ENCODE measurements at regions not wholly inside any gene's neighbourhood (a gene's known extent, or its start where the extent isn't known, plus 50 kb on each side); places are given as distances from the start of the nearest gene placed in this dataset.

GRCh38 chr9:109886041-109886440, 106.0 kb downstream of the PALM2AKAP2 start:
- Histone ChIP-seq H3K4ac (ENCODE audit: low read depth in 1 of 2, low read length in 2 of 2) (no peak overlapping the region), H4K91ac (ENCODE audit: low read length) (no peak overlapping the region), H3K14ac (ENCODE audit: low read length in 2 of 2) (no peak overlapping the region), H2BK5ac (ENCODE audit: low read depth, low read length, poor library complexity, severe bottlenecking) (no peak overlapping the region), H3K9ac (ENCODE audit: low read length) (no peak overlapping the region), H3K18ac (ENCODE audit: low read depth in 1 of 2, low read length in 2 of 2) (no peak overlapping the region), H4K8ac (ENCODE audit: low read length) (no peak overlapping the region), H3K4me1 (ENCODE audit: control insufficient read depth, insufficient read depth, low read depth, low read length) (no peaks in the 10 kb centered on the region), H3K4me3 (ENCODE audit: insufficient read depth in 1 of 2, low read depth in 1 of 2, low read length in 2 of 2) (no peak overlapping the region), H3K36me3 (ENCODE audit: control insufficient read depth in 1 of 2, insufficient read depth in 2 of 2, low read depth in 1 of 2, low read length in 2 of 2) (peaks cover under 1 to 35% of the 10 kb centered on the region in 2 experiments), H2BK15ac (ENCODE audit: low read depth, poor library complexity, severe bottlenecking) (no peak overlapping the region), H3K27ac (ENCODE audit: low read length, poor library complexity, severe bottlenecking) (no peak overlapping the region), H2BK12ac (ENCODE audit: low read length in 2 of 2) (peak overlapping the region in 1 of 2 experiments; percentile 55), H2BK120ac (ENCODE audit: low read depth, low read length) (no peak overlapping the region), H3K9me3 (ENCODE audit: control insufficient read depth, low read length) (no peaks in the 10 kb centered on the region), H3K4me2 (ENCODE audit: low read length, poor library complexity, severe bottlenecking) (no peak overlapping the region), H3K79me1 (replicated peaks; ENCODE audit: low read length, poor library complexity, severe bottlenecking) (peaks cover 4% of the 10 kb centered on the region), H2AFZ (ENCODE audit: low read depth, low read length) (no peak overlapping the region), H3K23ac (ENCODE audit: low read length in 2 of 2) (no peak overlapping the region), H2AK5ac (ENCODE audit: low read length, severe bottlenecking) (no peak overlapping the region), H3K27me3 (ENCODE audit: control insufficient read depth in 1 of 2, insufficient read depth in 1 of 2, low read length in 2 of 2) (no peaks in the 10 kb centered on the region)
- WGBS, result 93% methylated on average over 6 of the region's 6 CpGs
- no peak for DNase-seq

DNA sequence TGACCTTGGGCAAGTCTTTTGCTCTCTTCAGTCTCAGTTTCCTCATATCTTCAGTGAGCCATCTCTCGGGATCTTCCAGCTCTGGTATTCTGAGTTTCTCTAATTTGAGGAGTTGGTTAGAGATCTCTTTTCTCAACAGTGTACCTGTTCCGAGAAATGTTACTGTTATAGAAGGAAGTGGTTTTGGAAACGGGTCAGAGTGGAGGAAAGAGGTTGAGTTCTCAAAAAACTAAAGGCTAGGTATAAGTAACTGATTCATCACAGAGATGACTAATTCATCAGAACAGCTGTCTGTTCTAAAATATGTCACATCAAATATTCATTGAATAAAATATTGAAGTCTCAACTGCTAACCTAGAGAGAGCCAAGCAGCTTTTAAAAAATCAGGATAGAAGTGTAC, 106.6 kb downstream of the PALM2AKAP2 start:
- no peak overlapping the region for H3K23ac ChIP-seq (ENCODE audit: low read length in 2 of 2)
- H3K4ac ChIP-seq (ENCODE audit: low read depth in 1 of 2, low read length in 2 of 2), result no peak overlapping the region
- H3K14ac ChIP-seq (ENCODE audit: low read length in 2 of 2), result no peak overlapping the region
- no peak overlapping the region for H4K91ac ChIP-seq (ENCODE audit: low read length)
- no peak overlapping the region for H2BK120ac ChIP-seq (ENCODE audit: low read depth, low read length)
- no peaks in the 10 kb centered on the region for H3K4me1 ChIP-seq (ENCODE audit: control insufficient read depth, insufficient read depth, low read depth, low read length)
- no peak overlapping the region for H2BK12ac ChIP-seq (ENCODE audit: low read length in 2 of 2)
- H4K8ac ChIP-seq (ENCODE audit: low read length), result no peak overlapping the region
- 30% methylated on average over 3 of the region's 3 CpGs for WGBS
- H3K9ac ChIP-seq (ENCODE audit: low read length), result peak overlapping the region; percentile 13
- H3K27me3 ChIP-seq (ENCODE audit: control insufficient read depth in 1 of 2, insufficient read depth in 1 of 2, low read length in 2 of 2), result no peaks in the 10 kb centered on the region
- no peak overlapping the region for H2AFZ ChIP-seq (ENCODE audit: low read depth, low read length)
- no peak overlapping the region for H3K4me2 ChIP-seq (ENCODE audit: low read length, poor library complexity, severe bottlenecking)
- H3K4me3 ChIP-seq (ENCODE audit: insufficient read depth in 1 of 2, low read depth in 1 of 2, low read length in 2 of 2), result no peak overlapping the region
- H3K9me3 ChIP-seq (ENCODE audit: control insufficient read depth, low read length), result no peaks in the 10 kb centered on the region
- H2BK5ac ChIP-seq (ENCODE audit: low read depth, low read length, poor library complexity, severe bottlenecking), result no peak overlapping the region
- no peak overlapping the region for H2BK15ac ChIP-seq (ENCODE audit: low read depth, poor library complexity, severe bottlenecking)
- H3K79me1 ChIP-seq (replicated peaks; ENCODE audit: low read length, poor library complexity, severe bottlenecking), result peaks cover 7% of the 10 kb centered on the region
- no peak for DNase-seq
- no peak overlapping the region for H3K18ac ChIP-seq (ENCODE audit: low read depth in 1 of 2, low read length in 2 of 2)
- no peak overlapping the region for H3K27ac ChIP-seq (ENCODE audit: low read length, poor library complexity, severe bottlenecking)
- no peak overlapping the region for H2AK5ac ChIP-seq (ENCODE audit: low read length, severe bottlenecking)
- peaks cover 6 to 35% of the 10 kb centered on the region in 2 experiments for H3K36me3 ChIP-seq (ENCODE audit: control insufficient read depth in 1 of 2, insufficient read depth in 2 of 2, low read depth in 1 of 2, low read length in 2 of 2)

DNA sequence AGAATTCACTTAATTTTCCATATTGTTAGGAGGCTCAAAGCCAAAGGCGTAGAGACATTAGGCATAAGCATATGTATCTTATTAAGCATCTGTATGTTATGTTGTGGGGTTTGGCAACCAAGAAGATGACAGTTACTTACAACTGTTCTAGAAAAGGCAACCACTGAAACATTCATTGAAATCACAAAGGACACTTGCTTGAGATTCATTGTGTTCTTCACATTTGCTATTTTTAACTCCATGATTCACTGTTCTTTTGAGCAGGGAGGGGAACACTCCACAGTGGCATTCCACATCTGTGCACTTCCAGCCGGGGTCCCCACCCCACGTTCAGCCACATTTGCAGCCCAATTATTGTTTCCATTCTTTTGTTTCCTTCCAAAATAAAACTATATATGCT, 107.1 kb downstream of the PALM2AKAP2 start:
- H3K27ac ChIP-seq (ENCODE audit: low read length, poor library complexity, severe bottlenecking), result no peak overlapping the region
- H2AFZ ChIP-seq (ENCODE audit: low read depth, low read length), result no peak overlapping the region
- H3K14ac ChIP-seq (ENCODE audit: low read length in 2 of 2), result no peak overlapping the region
- no peaks in the 10 kb centered on the region for H3K9me3 ChIP-seq (ENCODE audit: control insufficient read depth, low read length)
- no peak overlapping the region for H3K23ac ChIP-seq (ENCODE audit: low read length in 2 of 2)
- peaks cover 7% of the 10 kb centered on the region for H3K79me1 ChIP-seq (replicated peaks; ENCODE audit: low read length, poor library complexity, severe bottlenecking)
- H3K4me2 ChIP-seq (ENCODE audit: low read length, poor library complexity, severe bottlenecking), result no peak overlapping the region
- H2BK5ac ChIP-seq (ENCODE audit: low read depth, low read length, poor library complexity, severe bottlenecking), result no peak overlapping the region
- no peak overlapping the region for H3K4me3 ChIP-seq (ENCODE audit: insufficient read depth in 1 of 2, low read depth in 1 of 2, low read length in 2 of 2)
- H3K18ac ChIP-seq (ENCODE audit: low read depth in 1 of 2, low read length in 2 of 2), result no peak overlapping the region
- H3K4ac ChIP-seq (ENCODE audit: low read depth in 1 of 2, low read length in 2 of 2), result no peak overlapping the region
- no peak overlapping the region for H2BK120ac ChIP-seq (ENCODE audit: low read depth, low read length)
- no peak overlapping the region for H2AK5ac ChIP-seq (ENCODE audit: low read length, severe bottlenecking)
- H3K36me3 ChIP-seq (ENCODE audit: control insufficient read depth in 1 of 2, insufficient read depth in 2 of 2, low read depth in 1 of 2, low read length in 2 of 2), result peaks cover 6 to 38% of the 10 kb centered on the region in 2 experiments
- no peaks in the 10 kb centered on the region for H3K4me1 ChIP-seq (ENCODE audit: control insufficient read depth, insufficient read depth, low read depth, low read length)
- no peak overlapping the region for H2BK12ac ChIP-seq (ENCODE audit: low read length in 2 of 2)
- H2BK15ac ChIP-seq (ENCODE audit: low read depth, poor library complexity, severe bottlenecking), result no peak overlapping the region
- H3K9ac ChIP-seq (ENCODE audit: low read length), result peak overlapping the region; percentile 13
- no peak overlapping the region for H4K8ac ChIP-seq (ENCODE audit: low read length)
- peak; percentile 81 for DNase-seq
- no peak overlapping the region for H4K91ac ChIP-seq (ENCODE audit: low read length)
- WGBS, result no CpG with 5 or more reads among the region's 3 CpGs
- H3K27me3 ChIP-seq (ENCODE audit: control insufficient read depth in 1 of 2, insufficient read depth in 1 of 2, low read length in 2 of 2), result no peaks in the 10 kb centered on the region

DNA sequence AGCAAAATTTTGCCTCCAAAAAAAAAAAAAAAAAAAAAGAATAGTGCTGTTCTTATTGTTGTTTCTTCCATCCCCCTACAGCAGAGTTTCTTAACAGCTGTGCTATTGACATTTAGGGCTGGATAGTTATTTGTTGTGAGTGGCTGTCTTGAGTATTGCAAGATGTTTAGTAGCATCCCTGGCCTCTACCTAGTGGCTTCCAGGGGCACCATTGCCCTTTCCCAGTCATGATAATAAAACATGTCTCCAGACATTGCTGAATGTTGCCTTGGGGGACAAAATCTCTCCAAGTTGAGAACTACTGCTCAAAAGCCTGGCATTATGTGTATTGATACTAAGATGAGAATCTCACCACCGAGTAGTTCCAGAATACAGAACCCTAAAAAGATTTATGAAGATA, 108.7 kb downstream of the PALM2AKAP2 start:
- H3K4me2 ChIP-seq (ENCODE audit: low read length, poor library complexity, severe bottlenecking), result no peak overlapping the region
- WGBS, result no CpG with 5 or more reads among the region's 1 CpG
- no peak overlapping the region for H3K9ac ChIP-seq (ENCODE audit: low read length)
- H3K14ac ChIP-seq (ENCODE audit: low read length in 2 of 2), result no peak overlapping the region
- H3K36me3 ChIP-seq (ENCODE audit: control insufficient read depth in 1 of 2, insufficient read depth in 2 of 2, low read depth in 1 of 2, low read length in 2 of 2), result peaks cover 6 to 26% of the 10 kb centered on the region in 2 experiments
- no peak overlapping the region for H2BK12ac ChIP-seq (ENCODE audit: low read length in 2 of 2)
- H3K4me1 ChIP-seq (ENCODE audit: control insufficient read depth, insufficient read depth, low read depth, low read length), result peaks cover 7% of the 10 kb centered on the region
- H2BK15ac ChIP-seq (ENCODE audit: low read depth, poor library complexity, severe bottlenecking), result no peak overlapping the region
- no peak overlapping the region for H3K27ac ChIP-seq (ENCODE audit: low read length, poor library complexity, severe bottlenecking)
- no peak overlapping the region for H2BK120ac ChIP-seq (ENCODE audit: low read depth, low read length)
- peaks cover 7% of the 10 kb centered on the region for H3K79me1 ChIP-seq (replicated peaks; ENCODE audit: low read length, poor library complexity, severe bottlenecking)
- H2AK5ac ChIP-seq (ENCODE audit: low read length, severe bottlenecking), result no peak overlapping the region
- H3K4ac ChIP-seq (ENCODE audit: low read depth in 1 of 2, low read length in 2 of 2), result no peak overlapping the region
- H4K8ac ChIP-seq (ENCODE audit: low read length), result no peak overlapping the region
- H3K4me3 ChIP-seq (ENCODE audit: insufficient read depth in 1 of 2, low read depth in 1 of 2, low read length in 2 of 2), result no peak overlapping the region
- H2BK5ac ChIP-seq (ENCODE audit: low read depth, low read length, poor library complexity, severe bottlenecking), result no peak overlapping the region
- no peak overlapping the region for H3K18ac ChIP-seq (ENCODE audit: low read depth in 1 of 2, low read length in 2 of 2)
- no peak overlapping the region for H4K91ac ChIP-seq (ENCODE audit: low read length)
- no peak for DNase-seq
- H3K23ac ChIP-seq (ENCODE audit: low read length in 2 of 2), result no peak overlapping the region
- H2AFZ ChIP-seq (ENCODE audit: low read depth, low read length), result no peak overlapping the region
- H3K9me3 ChIP-seq (ENCODE audit: control insufficient read depth, low read length), result no peaks in the 10 kb centered on the region
- H3K27me3 ChIP-seq (ENCODE audit: control insufficient read depth in 1 of 2, insufficient read depth in 1 of 2, low read length in 2 of 2), result no peaks in the 10 kb centered on the region
